AG04450 (cell line): ENCODE measurements at regions not wholly inside any gene's neighbourhood (a gene's known extent, or its start where the extent isn't known, plus 50 kb on each side); places are given as distances from the start of the nearest gene placed in this dataset.
"Not testable (repeated sequence)": the region's sequence is repeated elsewhere in the genome, so short reads cannot be mapped to it uniquely, and the experiment has no call there.

ENCODE experiments used
- CTCF ChIA-PET: fragments of 300-600, 350-600 bp; formaldehyde crosslinking; extraction: SDS; loops from one replicate; lab custom pipeline; 2022; ENCODE audit warnings: antibody characterized with exemption, inconsistent platforms; lab: Charles Lee
- POLR2A ChIA-PET: fragments of 350-600 bp; formaldehyde crosslinking; extraction: SDS; loops from one replicate; lab custom pipeline; 2021; ENCODE audit warnings: antibody characterized with exemption, inconsistent platforms; lab: Yijun Ruan, JAX
- DNase-seq: peaks from one replicate; pipeline ENCODE4 v3.0.0-alpha.2; 2011; ENCODE audit warnings: low read depth, low spot score
- H3K27ac ChIP-seq: one replicate; pipeline ENCODE4 v1.5.1; 2012; ENCODE audit warnings: low read depth, low read length, control low read depth
- H3K27me3 ChIP-seq: one replicate; pipeline ENCODE4 v1.6.0; 2012; ENCODE audit warnings: low read length; ENCODE audit not compliant: control insufficient read depth, insufficient read depth
- H3K4me3 ChIP-seq: 2 replicates; pipeline ENCODE4 v1.5.1; 2011; ENCODE audit warnings: mild to moderate bottlenecking, low read depth, low read length, control low read depth
- H3K9me3 ChIP-seq: 2 replicates; pipeline ENCODE4 v1.5.1; 2012; ENCODE audit warnings: low read length; ENCODE audit not compliant: control insufficient read depth, insufficient read depth
- TF ChIP-seq, protein P1 (sequence below): IDR thresholded peaks from 2 replicates; pipeline ENCODE4 v1.5.1; 2011; ENCODE audit warnings: low read depth, low read length, control low read depth, inconsistent platforms

DNA sequence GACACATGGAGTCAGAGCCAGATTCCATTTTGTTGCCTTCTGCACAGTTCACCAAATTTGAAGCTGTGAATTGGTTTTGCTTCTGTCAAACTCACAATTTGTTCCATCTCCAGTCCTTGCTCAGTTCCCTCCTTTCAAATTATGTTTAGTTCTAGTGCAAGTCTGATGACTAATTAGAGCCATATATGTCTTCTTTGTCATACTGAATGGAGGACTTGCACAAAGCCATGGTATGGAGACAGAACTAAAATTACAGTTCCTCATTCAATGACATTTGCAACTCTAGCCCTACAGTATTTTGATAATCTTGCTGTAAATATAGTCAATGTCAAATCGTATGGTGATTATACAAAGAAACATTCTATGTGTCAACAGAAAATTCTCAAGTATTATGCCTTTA, 936.9 kb upstream of the CELF4 start:
- no peak overlapping the region for H3K27ac ChIP-seq
- no peaks in the 10 kb centered on the region for H3K9me3 ChIP-seq
- TF ChIP-seq, protein P1, sequence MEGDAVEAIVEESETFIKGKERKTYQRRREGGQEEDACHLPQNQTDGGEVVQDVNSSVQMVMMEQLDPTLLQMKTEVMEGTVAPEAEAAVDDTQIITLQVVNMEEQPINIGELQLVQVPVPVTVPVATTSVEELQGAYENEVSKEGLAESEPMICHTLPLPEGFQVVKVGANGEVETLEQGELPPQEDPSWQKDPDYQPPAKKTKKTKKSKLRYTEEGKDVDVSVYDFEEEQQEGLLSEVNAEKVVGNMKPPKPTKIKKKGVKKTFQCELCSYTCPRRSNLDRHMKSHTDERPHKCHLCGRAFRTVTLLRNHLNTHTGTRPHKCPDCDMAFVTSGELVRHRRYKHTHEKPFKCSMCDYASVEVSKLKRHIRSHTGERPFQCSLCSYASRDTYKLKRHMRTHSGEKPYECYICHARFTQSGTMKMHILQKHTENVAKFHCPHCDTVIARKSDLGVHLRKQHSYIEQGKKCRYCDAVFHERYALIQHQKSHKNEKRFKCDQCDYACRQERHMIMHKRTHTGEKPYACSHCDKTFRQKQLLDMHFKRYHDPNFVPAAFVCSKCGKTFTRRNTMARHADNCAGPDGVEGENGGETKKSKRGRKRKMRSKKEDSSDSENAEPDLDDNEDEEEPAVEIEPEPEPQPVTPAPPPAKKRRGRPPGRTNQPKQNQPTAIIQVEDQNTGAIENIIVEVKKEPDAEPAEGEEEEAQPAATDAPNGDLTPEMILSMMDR, result no peak
- no peak overlapping the region for H3K4me3 ChIP-seq
- H3K27me3 ChIP-seq, result no peaks in the 10 kb centered on the region
- ChIA-PET POLR2A (no interaction called here), CTCF (no interaction called here)
- DNase-seq, result no peak

DNA sequence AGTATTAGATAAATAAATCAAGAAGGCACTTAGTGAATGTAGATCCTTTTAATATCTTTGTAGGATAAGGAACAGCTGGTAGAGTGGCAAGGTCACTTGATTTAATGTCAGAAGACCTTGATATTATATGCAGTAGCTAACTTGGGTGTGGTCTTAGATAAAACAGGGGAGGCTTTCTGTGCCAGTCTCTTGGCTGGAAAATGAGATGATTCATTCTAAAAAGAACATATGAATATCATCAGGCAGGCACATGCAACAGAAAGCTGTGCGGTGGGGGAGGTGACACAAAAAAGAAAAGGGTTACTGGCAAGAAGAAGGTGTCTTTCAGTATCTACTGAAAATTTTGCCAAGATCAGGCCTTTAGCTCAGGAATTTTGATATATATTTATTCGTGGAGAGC, 931.7 kb upstream of the CELF4 start:
- ChIA-PET POLR2A (no interaction called here), CTCF (no interaction called here)
- TF ChIP-seq, protein P1, result no peak

DNA sequence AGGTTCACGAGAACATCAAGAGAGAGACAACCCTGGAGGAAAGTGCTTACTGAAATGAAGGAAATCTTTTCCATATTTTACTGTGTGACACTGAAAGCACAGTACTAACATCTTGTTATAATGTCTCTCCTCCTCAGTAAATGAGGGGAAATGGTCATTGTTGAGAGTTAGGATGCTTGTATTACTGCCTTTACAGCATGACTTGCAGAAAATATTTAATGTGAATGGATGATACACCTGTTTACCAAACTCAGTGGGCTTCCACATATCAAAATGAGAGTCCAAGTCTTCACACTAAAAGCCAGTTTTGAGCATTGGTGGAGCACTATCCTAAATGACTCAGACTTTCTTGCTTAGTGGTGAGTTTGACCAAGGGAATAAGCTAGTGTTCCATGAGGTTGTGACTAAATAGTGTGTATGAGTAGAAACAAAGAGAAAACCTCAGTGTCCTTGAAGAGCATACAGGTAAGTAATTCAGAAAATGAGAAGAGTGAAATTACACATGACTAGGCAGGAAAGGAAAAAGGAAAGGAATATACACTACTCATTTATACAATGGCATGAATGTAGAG, 930.7 kb upstream of the CELF4 start:
- ChIA-PET POLR2A (no interaction called here), CTCF (no interaction called here)
- TF ChIP-seq, protein P1, result no peak
- no peak for DNase-seq
- Histone ChIP-seq H3K27me3 (no peaks in the 10 kb centered on the region), H3K27ac (no peak overlapping the region), H3K9me3 (no peaks in the 10 kb centered on the region), H3K4me3 (no peak overlapping the region)

More for the DNA sequence above, 931.7 kb upstream of the CELF4 start:
- Histone ChIP-seq H3K4me3 (no peak overlapping the region), H3K9me3 (no peaks in the 10 kb centered on the region), H3K27me3 (no peaks in the 10 kb centered on the region), H3K27ac (no peak overlapping the region)
- DNase-seq, result no peak

DNA sequence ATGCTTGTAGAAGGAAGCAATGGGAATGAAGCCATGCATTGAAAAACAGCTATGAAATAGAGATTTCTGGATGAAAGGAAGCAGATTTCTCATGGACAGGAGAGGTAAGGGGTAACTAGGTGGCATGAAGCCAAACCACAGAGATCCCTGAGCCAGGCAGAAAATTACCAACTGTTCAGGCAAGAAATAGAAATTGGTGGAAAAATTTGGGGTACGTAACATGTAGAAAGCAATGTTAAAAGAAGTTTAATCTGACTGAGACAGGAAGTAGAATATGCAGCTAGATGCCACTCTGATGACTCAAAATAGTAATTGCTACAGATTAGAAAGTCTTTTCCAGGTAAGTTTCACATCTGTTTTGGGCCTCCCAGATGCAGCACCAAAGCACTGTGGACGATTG, 928.5 kb upstream of the CELF4 start:
- no peak for DNase-seq
- H3K27ac ChIP-seq, result no peak overlapping the region
- ChIA-PET CTCF (no interaction called here), POLR2A (no interaction called here)
- no peak overlapping the region for H3K4me3 ChIP-seq
- TF ChIP-seq, protein P1, result no peak
- H3K9me3 ChIP-seq, result no peaks in the 10 kb centered on the region
- no peaks in the 10 kb centered on the region for H3K27me3 ChIP-seq

DNA sequence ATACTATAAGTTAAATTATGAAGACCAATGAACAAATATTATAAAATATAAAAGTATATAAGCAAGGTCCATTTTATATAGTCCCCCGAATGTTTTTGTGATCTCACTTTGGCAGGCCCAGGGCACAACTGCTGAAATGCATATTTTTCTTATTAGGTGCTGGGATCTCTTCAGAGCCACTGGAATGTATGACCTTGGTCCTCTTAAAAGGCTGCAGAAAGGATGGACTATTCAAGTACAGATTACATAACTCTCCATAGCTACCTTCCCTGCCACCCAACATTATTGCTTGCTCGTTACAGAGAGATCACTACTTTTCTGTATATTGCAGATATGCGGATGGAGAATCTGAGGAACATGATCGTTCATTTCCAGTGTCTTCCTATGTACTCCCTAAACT, 925.6 kb upstream of the CELF4 start:
- no peak overlapping the region for H3K4me3 ChIP-seq
- ChIA-PET POLR2A (no interaction called here), CTCF (no interaction called here)
- peaks cover 3% of the 10 kb centered on the region; the same call in 1 of the 2 replicates for H3K9me3 ChIP-seq
- no peaks in the 10 kb centered on the region for H3K27me3 ChIP-seq
- no peak overlapping the region for H3K27ac ChIP-seq
- TF ChIP-seq, protein P1, result no peak
- no peak for DNase-seq

DNA sequence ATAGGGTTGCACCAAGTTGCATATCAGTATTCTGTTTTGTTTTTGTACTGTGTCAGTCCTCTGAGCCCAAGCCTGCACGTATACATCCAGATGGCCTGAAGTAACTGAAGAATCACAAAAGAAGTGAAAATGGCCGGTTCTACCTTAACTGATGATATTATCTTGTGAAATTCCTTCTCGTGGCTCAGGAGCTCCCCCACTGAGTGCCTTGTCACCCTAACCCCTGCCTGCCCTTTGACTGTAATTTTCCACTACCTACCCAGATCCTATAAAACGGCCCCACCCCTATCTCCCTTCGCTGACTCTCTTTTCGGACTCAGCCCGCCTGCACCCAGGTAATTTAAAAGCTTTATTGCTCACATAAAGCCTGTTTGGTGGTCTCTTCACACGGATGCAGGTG, 924.1 kb upstream of the CELF4 start:
- H3K9me3 ChIP-seq, CTCF ChIA-PET, DNase-seq, H3K27me3 ChIP-seq, H3K27ac ChIP-seq, POLR2A ChIA-PET, H3K4me3 ChIP-seq: not testable (repeated sequence)
